ENCODE measurements at regions not wholly inside any gene's neighbourhood (a gene's known extent, or its start where the extent isn't known, plus 50 kb on each side); places are given as distances from the start of the nearest gene placed in this dataset.

DNA sequence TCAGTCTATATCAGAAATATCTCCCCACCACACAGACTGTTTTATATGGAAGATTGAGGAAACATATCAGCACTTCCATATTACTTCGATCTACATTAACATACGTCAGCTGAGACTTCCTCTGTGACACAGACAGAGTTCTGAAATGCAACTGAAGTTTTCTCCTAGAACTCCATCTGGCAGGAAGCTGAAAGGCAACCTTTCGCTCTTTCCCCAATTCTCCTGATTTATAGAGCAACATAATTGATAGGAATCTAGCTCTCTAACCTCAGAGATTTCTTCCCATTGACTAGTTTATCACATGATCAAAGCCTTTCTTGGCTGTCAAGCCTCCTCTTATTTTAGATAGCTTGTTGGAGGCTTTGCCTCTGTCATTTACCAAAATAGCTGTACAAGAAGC is 806.7 kb upstream of the CHAC2 start:
- H3K36me3 Mint-ChIP-seq: peaks cover 0 to 3% (median 0%) of the 10 kb centered on the region in 3 donors
- no peaks in the 10 kb centered on the region for H3K27me3 Mint-ChIP-seq
- H3K4me1 Mint-ChIP-seq: no peaks in the 10 kb centered on the region
- Histone ChIP-seq H3K4me3 (ENCODE audit: low read length) (no peak overlapping the region), H3K9me3 (ENCODE audit: low read length) (no peaks in the 10 kb centered on the region), H3K27ac (ENCODE audit: low read depth, low read length) (no peak overlapping the region), H3K4me1 (ENCODE audit: insufficient read depth, low read length) (no peaks in the 10 kb centered on the region), H3K36me3 (ENCODE audit: insufficient read depth, low read length) (no peaks in the 10 kb centered on the region), H3K27me3 (ENCODE audit: insufficient read depth, low read length, poor library complexity, severe bottlenecking) (no peaks in the 10 kb centered on the region)
- no peak for DNase-seq
- no peak overlapping the region for H3K27ac Mint-ChIP-seq
- peaks cover 1 to 9% (median 2%) of the 10 kb centered on the region in 5 donors for H3K9me3 Mint-ChIP-seq
- POLR2A ChIA-PET: no interaction called here
- no peak overlapping the region for H3K4me3 Mint-ChIP-seq
- CTCF ChIA-PET: no interaction called here

- POLR2A ChIA-PET: no interaction called here
- Mint-ChIP-seq H3K27ac (no peak overlapping the region), H3K4me1 (no peaks in the 10 kb centered on the region), H3K4me3 (no peak overlapping the region), H3K36me3 (peaks cover 0 to 3% (median 0%) of the 10 kb centered on the region in 3 donors), H3K27me3 (no peaks in the 10 kb centered on the region), H3K9me3 (peaks cover 1 to 9% (median 2%) of the 10 kb centered on the region in 5 donors)
- Histone ChIP-seq H3K27me3 (ENCODE audit: insufficient read depth, low read length, poor library complexity, severe bottlenecking) (no peaks in the 10 kb centered on the region), H3K4me3 (ENCODE audit: low read length) (no peak overlapping the region), H3K9me3 (ENCODE audit: low read length) (no peaks in the 10 kb centered on the region), H3K27ac (ENCODE audit: low read depth, low read length) (no peak overlapping the region), H3K36me3 (ENCODE audit: insufficient read depth, low read length) (no peaks in the 10 kb centered on the region), H3K4me1 (ENCODE audit: insufficient read depth, low read length) (no peaks in the 10 kb centered on the region)
- CTCF ChIA-PET: no interaction called here
- DNase-seq: no peak
Measured at GRCh38 chr2:52959801-52960200, 807.8 kb upstream of the CHAC2 start.

DNA sequence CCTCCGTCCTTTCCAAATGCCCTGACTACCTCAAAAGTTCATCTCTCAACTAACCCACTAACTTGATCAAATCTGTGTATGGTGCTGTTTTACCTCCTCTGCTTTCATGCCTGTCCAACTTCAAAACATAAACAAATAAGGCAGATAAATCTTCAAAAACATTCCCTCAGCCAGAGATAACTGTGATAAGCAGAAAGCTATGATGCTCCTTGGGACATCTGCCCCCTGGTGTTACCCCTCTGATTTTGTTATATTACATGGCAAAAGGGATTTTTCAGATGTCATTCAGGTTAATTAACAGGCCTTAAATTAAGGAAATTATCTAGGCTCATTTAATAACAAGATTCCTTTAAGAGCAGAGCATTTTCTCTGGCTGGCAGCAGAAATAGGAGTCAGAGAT is 810.8 kb upstream of the CHAC2 start:
- Mint-ChIP-seq H3K9me3 (peaks cover 0 to 9% (median 2%) of the 10 kb centered on the region in 5 donors), H3K4me3 (no peak overlapping the region), H3K27me3 (no peaks in the 10 kb centered on the region), H3K27ac (peak overlapping the region in 1 of 8 donors; percentile 43), H3K4me1 (no peaks in the 10 kb centered on the region), H3K36me3 (peaks cover 0 to 3% (median 0%) of the 10 kb centered on the region in 3 donors)
- Histone ChIP-seq H3K4me1 (ENCODE audit: insufficient read depth, low read length) (no peaks in the 10 kb centered on the region), H3K27me3 (ENCODE audit: insufficient read depth, low read length, poor library complexity, severe bottlenecking) (no peaks in the 10 kb centered on the region), H3K27ac (ENCODE audit: low read depth, low read length) (no peak overlapping the region), H3K36me3 (ENCODE audit: insufficient read depth, low read length) (no peaks in the 10 kb centered on the region), H3K4me3 (ENCODE audit: low read length) (no peak overlapping the region), H3K9me3 (ENCODE audit: low read length) (no peaks in the 10 kb centered on the region)
- ChIA-PET CTCF (no interaction called here), POLR2A (no interaction called here)
- no peak for DNase-seq

GRCh38 chr2:52956118-52956517 is 811.5 kb upstream of the CHAC2 start:
- Mint-ChIP-seq H3K4me3 (no peak overlapping the region), H3K27ac (no peak overlapping the region)

GRCh38 chr2:52955079-52955478 is 812.5 kb upstream of the CHAC2 start:
- DNase-seq: no peak
- Mint-ChIP-seq H3K4me1 (no peaks in the 10 kb centered on the region), H3K27me3 (no peaks in the 10 kb centered on the region), H3K9me3 (peaks cover 1 to 14% (median 7%) of the 10 kb centered on the region in 5 donors), H3K36me3 (peaks cover 0 to 7% (median 3%) of the 10 kb centered on the region in 3 donors), H3K27ac (no peak overlapping the region), H3K4me3 (no peak overlapping the region)
- ChIA-PET CTCF (no interaction called here), POLR2A (no interaction called here)
- H3K36me3 ChIP-seq (ENCODE audit: insufficient read depth, low read length): no peaks in the 10 kb centered on the region
- no peak overlapping the region for H3K4me3 ChIP-seq (ENCODE audit: low read length)
- H3K4me1 ChIP-seq (ENCODE audit: insufficient read depth, low read length): no peaks in the 10 kb centered on the region
- H3K27ac ChIP-seq (ENCODE audit: low read depth, low read length): no peak overlapping the region
- no peaks in the 10 kb centered on the region for H3K9me3 ChIP-seq (ENCODE audit: low read length)
- no peaks in the 10 kb centered on the region for H3K27me3 ChIP-seq (ENCODE audit: insufficient read depth, low read length, poor library complexity, severe bottlenecking)

More at GRCh38 chr2:52956118-52956517, 811.5 kb upstream of the CHAC2 start:
- ChIA-PET CTCF (no interaction called here), POLR2A (no interaction called here)
- H3K9me3 ChIP-seq (ENCODE audit: low read length): no peaks in the 10 kb centered on the region
- no peaks in the 10 kb centered on the region for H3K27me3 Mint-ChIP-seq
- no peaks in the 10 kb centered on the region for H3K36me3 ChIP-seq (ENCODE audit: insufficient read depth, low read length)
- peaks cover 0 to 3% (median 0%) of the 10 kb centered on the region in 3 donors for H3K36me3 Mint-ChIP-seq
- DNase-seq: no peak
- no peak overlapping the region for H3K27ac ChIP-seq (ENCODE audit: low read depth, low read length)
- H3K4me1 ChIP-seq (ENCODE audit: insufficient read depth, low read length): no peaks in the 10 kb centered on the region
- H3K9me3 Mint-ChIP-seq: peaks cover 0 to 9% (median 2%) of the 10 kb centered on the region in 5 donors
- no peak overlapping the region for H3K4me3 ChIP-seq (ENCODE audit: low read length)
- H3K4me1 Mint-ChIP-seq: no peaks in the 10 kb centered on the region
- no peaks in the 10 kb centered on the region for H3K27me3 ChIP-seq (ENCODE audit: insufficient read depth, low read length, poor library complexity, severe bottlenecking)

GRCh38 chr2:52940101-52940500 is 827.5 kb upstream of the CHAC2 start:
- DNase-seq: no peak
- no peaks in the 10 kb centered on the region for H3K27me3 Mint-ChIP-seq
- POLR2A ChIA-PET: no interaction called here
- H3K36me3 Mint-ChIP-seq: no peaks in the 10 kb centered on the region
- H3K4me3 Mint-ChIP-seq: no peak overlapping the region
- no peak overlapping the region for H3K4me3 ChIP-seq (ENCODE audit: low read length)
- no peaks in the 10 kb centered on the region for H3K36me3 ChIP-seq (ENCODE audit: insufficient read depth, low read length)
- H3K27me3 ChIP-seq (ENCODE audit: insufficient read depth, low read length, poor library complexity, severe bottlenecking): no peaks in the 10 kb centered on the region
- CTCF ChIA-PET: no interaction called here
- peaks cover 0 to 7% (median 0%) of the 10 kb centered on the region in 3 donors for H3K4me1 Mint-ChIP-seq
- H3K27ac Mint-ChIP-seq: no peak overlapping the region
- H3K9me3 Mint-ChIP-seq: peaks cover 0 to 30% (median 2%) of the 10 kb centered on the region in 5 donors
- no peaks in the 10 kb centered on the region for H3K4me1 ChIP-seq (ENCODE audit: insufficient read depth, low read length)
- no peaks in the 10 kb centered on the region for H3K9me3 ChIP-seq (ENCODE audit: low read length)
- no peak overlapping the region for H3K27ac ChIP-seq (ENCODE audit: low read depth, low read length)

DNA sequence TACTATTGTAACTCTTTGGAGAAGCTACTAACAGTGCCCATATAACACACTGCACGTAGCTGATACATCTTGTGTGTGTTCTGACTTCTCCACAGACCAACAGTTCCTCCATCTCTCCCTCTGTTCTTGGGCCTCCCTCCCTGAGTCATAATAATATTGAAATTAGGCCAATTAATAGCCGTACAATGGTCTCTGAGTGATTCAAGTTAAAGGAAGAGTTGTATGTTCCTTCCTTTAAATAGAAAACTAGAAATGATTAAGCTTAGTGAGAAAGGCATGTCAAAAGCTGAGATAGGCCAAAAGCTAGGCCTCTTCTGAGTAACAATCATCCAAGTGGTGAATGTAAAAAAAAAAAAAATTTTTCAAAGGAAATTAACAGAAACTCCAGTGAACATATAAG is 828.4 kb upstream of the CHAC2 start:
- Mint-ChIP-seq H3K4me1 (peaks cover 0 to 7% (median 0%) of the 10 kb centered on the region in 3 donors), H3K27ac (no peak overlapping the region), H3K9me3 (peaks cover 0 to 31% (median 0%) of the 10 kb centered on the region in 5 donors), H3K4me3 (peak overlapping the region in 1 of 7 donors; percentile 28), H3K27me3 (no peaks in the 10 kb centered on the region), H3K36me3 (no peaks in the 10 kb centered on the region)
- Histone ChIP-seq H3K4me1 (ENCODE audit: insufficient read depth, low read length) (no peaks in the 10 kb centered on the region), H3K4me3 (ENCODE audit: low read length) (no peak overlapping the region), H3K27me3 (ENCODE audit: insufficient read depth, low read length, poor library complexity, severe bottlenecking) (no peaks in the 10 kb centered on the region), H3K9me3 (ENCODE audit: low read length) (no peaks in the 10 kb centered on the region), H3K27ac (ENCODE audit: low read depth, low read length) (no peak overlapping the region), H3K36me3 (ENCODE audit: insufficient read depth, low read length) (no peaks in the 10 kb centered on the region)
- no peak for DNase-seq
- POLR2A ChIA-PET: no interaction called here
- CTCF ChIA-PET: no interaction called here

- CTCF ChIA-PET: no interaction called here
- Mint-ChIP-seq H3K27ac (peak overlapping the region in 1 of 8 donors; percentile 15), H3K4me1 (peaks cover 0 to 7% (median 0%) of the 10 kb centered on the region in 3 donors), H3K36me3 (no peaks in the 10 kb centered on the region), H3K27me3 (no peaks in the 10 kb centered on the region), H3K4me3 (peak overlapping the region in 4 of 7 donors; percentile 17 to 66 (median 34)), H3K9me3 (peaks cover 0 to 23% (median 0%) of the 10 kb centered on the region in 5 donors)
- no peak overlapping the region for H3K4me3 ChIP-seq (ENCODE audit: low read length)
- no peaks in the 10 kb centered on the region for H3K9me3 ChIP-seq (ENCODE audit: low read length)
- DNase-seq: no peak
- no peak overlapping the region for H3K27ac ChIP-seq (ENCODE audit: low read depth, low read length)
- H3K4me1 ChIP-seq (ENCODE audit: insufficient read depth, low read length): no peaks in the 10 kb centered on the region
- POLR2A ChIA-PET: no interaction called here
- H3K36me3 ChIP-seq (ENCODE audit: insufficient read depth, low read length): no peaks in the 10 kb centered on the region
- H3K27me3 ChIP-seq (ENCODE audit: insufficient read depth, low read length, poor library complexity, severe bottlenecking): no peaks in the 10 kb centered on the region
Measured at GRCh38 chr2:52936029-52936428, 831.6 kb upstream of the CHAC2 start.

Data from CD8-positive, alpha-beta memory T cell (primary cell).